ENCODE measurements at regions not wholly inside any gene's neighbourhood (a gene's known extent, or its start where the extent isn't known, plus 50 kb on each side); places are given as distances from the start of the nearest gene placed in this dataset.

DNA sequence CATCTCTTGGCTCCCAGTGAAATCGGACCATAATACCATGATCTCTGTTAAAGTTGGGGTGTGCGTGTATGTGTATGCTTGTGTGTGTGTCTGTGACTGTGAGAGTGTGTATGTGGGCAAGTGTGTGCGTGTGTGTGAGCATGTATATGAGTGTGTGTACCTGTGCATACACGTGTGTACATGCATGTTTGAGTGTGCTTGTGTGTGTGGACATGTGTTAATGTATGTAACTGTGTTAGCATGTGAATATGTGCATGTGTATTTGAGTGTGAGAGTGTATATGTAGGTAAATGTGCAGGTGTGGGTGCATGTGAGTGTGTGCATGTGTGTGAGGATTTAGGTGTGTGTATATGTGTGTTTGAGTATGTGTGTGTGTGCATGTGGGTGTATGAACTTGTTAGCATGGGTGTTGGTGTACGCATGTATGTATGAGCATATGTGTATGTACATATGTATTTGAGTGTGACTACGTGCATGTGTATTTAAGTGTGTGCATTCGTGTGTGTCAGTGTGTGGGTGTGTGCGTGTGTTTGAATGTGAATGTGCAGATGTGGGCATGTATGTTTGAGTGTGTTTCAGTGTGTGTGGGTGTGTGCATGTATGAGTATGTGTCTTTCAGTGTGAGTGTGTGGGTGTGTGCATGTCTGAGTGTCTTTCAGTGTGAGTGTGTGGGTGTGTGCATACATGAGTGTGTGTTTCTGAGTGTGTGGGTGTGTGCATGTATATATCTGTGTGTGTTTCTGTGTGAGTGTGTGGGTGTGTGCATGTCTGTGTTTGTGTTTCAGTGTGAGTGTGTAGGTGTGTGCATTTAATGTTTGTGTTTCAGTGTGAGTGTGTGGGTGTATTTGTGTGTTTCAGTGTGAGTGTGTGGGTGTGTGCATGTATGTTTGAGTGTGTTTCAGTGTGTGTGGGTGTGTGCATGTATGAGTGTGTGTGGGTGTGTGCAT lies 183.2 kb downstream of the SOX9 start:
- Histone ChIP-seq H3K27me3 (no peaks in the 10 kb centered on the region), H3K4me1 (ENCODE audit: insufficient read depth) (peaks cover 16% of the 10 kb centered on the region), H3K27ac (no peak overlapping the region), H2AFZ (no peak overlapping the region), H3K4me3 (no peak overlapping the region), H4K20me1 (ENCODE audit: insufficient read depth, poor library complexity, severe bottlenecking) (no peaks in the 10 kb centered on the region), H3K79me2 (no peaks in the 10 kb centered on the region), H3K36me3 (replicated peaks; ENCODE audit: insufficient read depth, low read depth) (no peaks in the 10 kb centered on the region), H3K4me2 (no peak overlapping the region), H3K9me2 (replicated peaks; ENCODE audit: insufficient read depth) (no peaks in the 10 kb centered on the region), H3K9me3 (ENCODE audit: low read depth) (no peaks in the 10 kb centered on the region)
- TF ChIP-seq EZH2phosphoT487 (IDR thresholded peaks at IDR 0.05; ENCODE audit: low read depth, severe bottlenecking, unreplicated experiment) (no peak), EZH2 (IDR thresholded peaks at IDR 0.05; ENCODE audit: borderline replicate concordance) (no peak)
- TF ChIP-seq, protein P1, sequence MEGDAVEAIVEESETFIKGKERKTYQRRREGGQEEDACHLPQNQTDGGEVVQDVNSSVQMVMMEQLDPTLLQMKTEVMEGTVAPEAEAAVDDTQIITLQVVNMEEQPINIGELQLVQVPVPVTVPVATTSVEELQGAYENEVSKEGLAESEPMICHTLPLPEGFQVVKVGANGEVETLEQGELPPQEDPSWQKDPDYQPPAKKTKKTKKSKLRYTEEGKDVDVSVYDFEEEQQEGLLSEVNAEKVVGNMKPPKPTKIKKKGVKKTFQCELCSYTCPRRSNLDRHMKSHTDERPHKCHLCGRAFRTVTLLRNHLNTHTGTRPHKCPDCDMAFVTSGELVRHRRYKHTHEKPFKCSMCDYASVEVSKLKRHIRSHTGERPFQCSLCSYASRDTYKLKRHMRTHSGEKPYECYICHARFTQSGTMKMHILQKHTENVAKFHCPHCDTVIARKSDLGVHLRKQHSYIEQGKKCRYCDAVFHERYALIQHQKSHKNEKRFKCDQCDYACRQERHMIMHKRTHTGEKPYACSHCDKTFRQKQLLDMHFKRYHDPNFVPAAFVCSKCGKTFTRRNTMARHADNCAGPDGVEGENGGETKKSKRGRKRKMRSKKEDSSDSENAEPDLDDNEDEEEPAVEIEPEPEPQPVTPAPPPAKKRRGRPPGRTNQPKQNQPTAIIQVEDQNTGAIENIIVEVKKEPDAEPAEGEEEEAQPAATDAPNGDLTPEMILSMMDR (IDR thresholded peaks at IDR 0.05; ENCODE audit: poor library complexity), result no peak
- no peak for DNase-seq (ENCODE audit: low spot score)
- 91% methylated on average over 8 of the region's 8 CpGs for WGBS (ENCODE audit: low lambda C conversion rate, missing lambda C conversion rate)

DNA sequence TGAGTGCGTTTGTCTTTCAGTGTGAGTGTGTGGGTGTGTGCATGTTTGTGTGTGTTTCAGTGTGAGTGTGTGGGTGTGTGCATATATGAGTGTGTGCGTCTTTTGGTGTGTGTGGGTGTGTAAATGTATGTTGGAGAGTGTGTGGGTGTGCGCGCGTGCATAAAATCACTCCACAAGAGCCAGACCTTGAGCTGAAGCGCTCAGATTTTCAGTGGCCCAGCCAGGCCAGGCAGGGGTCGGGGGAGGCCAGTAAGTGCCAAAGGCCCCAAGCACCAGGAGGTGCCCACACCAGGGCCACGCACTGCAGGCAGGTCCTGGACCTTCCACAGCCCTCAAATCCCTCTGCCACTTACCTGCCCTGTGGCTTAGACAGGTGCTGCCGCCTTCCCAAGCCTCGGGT lies 184.0 kb downstream of the SOX9 start:
- Histone ChIP-seq H3K79me2 (no peaks in the 10 kb centered on the region), H3K4me1 (ENCODE audit: insufficient read depth) (peaks cover 20% of the 10 kb centered on the region), H3K27me3 (no peaks in the 10 kb centered on the region), H3K9me3 (ENCODE audit: low read depth) (no peaks in the 10 kb centered on the region), H3K27ac (no peak overlapping the region), H3K36me3 (replicated peaks; ENCODE audit: insufficient read depth, low read depth) (no peaks in the 10 kb centered on the region), H3K4me3 (no peak overlapping the region), H2AFZ (no peak overlapping the region), H3K4me2 (no peak overlapping the region), H3K9me2 (replicated peaks; ENCODE audit: insufficient read depth) (no peaks in the 10 kb centered on the region), H4K20me1 (ENCODE audit: insufficient read depth, poor library complexity, severe bottlenecking) (no peaks in the 10 kb centered on the region)
- DNase-seq (ENCODE audit: low spot score), result no peak
- no peak for TF ChIP-seq EZH2phosphoT487 (IDR thresholded peaks at IDR 0.05; ENCODE audit: low read depth, severe bottlenecking, unreplicated experiment)
- TF ChIP-seq EZH2 (IDR thresholded peaks at IDR 0.05; ENCODE audit: borderline replicate concordance), result no peak
- TF ChIP-seq, protein P1 (IDR thresholded peaks at IDR 0.05; ENCODE audit: poor library complexity), result no peak
- 95% methylated on average over 10 of the region's 10 CpGs for WGBS (ENCODE audit: low lambda C conversion rate, missing lambda C conversion rate)

DNA sequence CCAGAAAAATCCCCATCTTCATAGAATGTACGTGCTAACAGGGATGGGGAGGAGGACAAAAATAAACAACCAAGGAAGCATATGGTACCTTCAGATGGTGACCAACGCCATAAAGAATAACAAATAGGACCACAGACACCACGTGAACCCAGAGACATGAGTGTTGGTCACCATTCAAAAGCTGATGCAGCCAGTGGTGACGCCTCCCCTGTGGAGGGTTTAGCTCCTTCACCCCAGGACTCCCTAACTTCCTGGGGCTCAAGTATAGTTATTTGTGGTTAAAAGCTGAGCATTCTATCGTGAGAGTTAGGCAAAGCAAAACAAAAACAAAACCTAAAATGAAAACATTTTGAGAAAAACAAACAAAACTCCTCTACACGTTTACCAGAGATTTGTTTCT lies 184.7 kb downstream of the SOX9 start:
- H3K4me3 ChIP-seq, result no peak overlapping the region
- H3K27ac ChIP-seq, result peak overlapping the region; percentile 52
- TF ChIP-seq EZH2phosphoT487 (IDR thresholded peaks at IDR 0.05; ENCODE audit: low read depth, severe bottlenecking, unreplicated experiment) (no peak), EZH2 (IDR thresholded peaks at IDR 0.05; ENCODE audit: borderline replicate concordance) (no peak)
- TF ChIP-seq, protein P1 (IDR thresholded peaks at IDR 0.05; ENCODE audit: poor library complexity), result no peak
- no peaks in the 10 kb centered on the region for H3K9me3 ChIP-seq (ENCODE audit: low read depth)
- H3K9me2 ChIP-seq (replicated peaks; ENCODE audit: insufficient read depth), result no peaks in the 10 kb centered on the region
- no peaks in the 10 kb centered on the region for H3K27me3 ChIP-seq
- 82% methylated on average over 6 of the region's 6 CpGs for WGBS (ENCODE audit: low lambda C conversion rate, missing lambda C conversion rate)
- DNase-seq (ENCODE audit: low spot score), result no peak
- H4K20me1 ChIP-seq (ENCODE audit: insufficient read depth, poor library complexity, severe bottlenecking), result no peaks in the 10 kb centered on the region
- H3K79me2 ChIP-seq, result no peaks in the 10 kb centered on the region
- peak overlapping the region; percentile 37 for H3K4me2 ChIP-seq
- H3K4me1 ChIP-seq (ENCODE audit: insufficient read depth), result peaks cover 20% of the 10 kb centered on the region
- peak overlapping the region; percentile 4 for H2AFZ ChIP-seq
- no peaks in the 10 kb centered on the region for H3K36me3 ChIP-seq (replicated peaks; ENCODE audit: insufficient read depth, low read depth)
